HG02798 (cell line): ENCODE measurements at regions not wholly inside any gene's neighbourhood (a gene's known extent, or its start where the extent isn't known, plus 50 kb on each side); places are given as distances from the start of the nearest gene placed in this dataset.
"Not testable (repeated sequence)": the region's sequence is repeated elsewhere in the genome, so short reads cannot be mapped to it uniquely, and the experiment has no call there.

Experiments used
- ATAC-seq: cut with Tn5 transposase; IDR thresholded peaks from one replicate; pipeline ENCODE4 v1.9.1; 2021; ENCODE audit warnings: mild to moderate bottlenecking; ENCODE audit not compliant: unreplicated experiment, poor library complexity

GRCh38 chr5:71895546-71895945 is 176.5 kb downstream of the CARTPT start:
- no peak for ATAC-seq

- no peak for ATAC-seq
These were observed 180.8 kb downstream of the CARTPT start for GRCh38 chr5:71899865-71900342.

DNA sequence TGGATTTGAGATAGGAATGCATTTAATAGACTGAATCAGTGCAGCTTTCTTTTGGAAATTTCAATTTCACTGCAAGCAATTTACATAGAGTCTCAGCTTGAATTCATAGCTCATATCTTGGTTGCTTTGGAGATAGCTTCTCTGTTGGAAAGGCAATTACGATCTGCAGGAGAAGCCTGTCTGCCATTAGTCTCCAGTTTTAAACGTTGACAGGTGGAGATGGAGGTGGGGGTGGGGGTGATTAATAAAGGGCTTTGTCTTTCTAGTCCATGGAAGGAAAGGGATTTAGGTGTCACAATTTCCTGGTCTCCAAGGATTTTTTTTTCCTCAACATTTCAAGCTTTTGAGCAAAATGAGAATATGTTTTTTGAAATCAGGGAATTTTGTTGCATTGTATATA is 184.7 kb downstream of the CARTPT start:
- no peak for ATAC-seq

DNA sequence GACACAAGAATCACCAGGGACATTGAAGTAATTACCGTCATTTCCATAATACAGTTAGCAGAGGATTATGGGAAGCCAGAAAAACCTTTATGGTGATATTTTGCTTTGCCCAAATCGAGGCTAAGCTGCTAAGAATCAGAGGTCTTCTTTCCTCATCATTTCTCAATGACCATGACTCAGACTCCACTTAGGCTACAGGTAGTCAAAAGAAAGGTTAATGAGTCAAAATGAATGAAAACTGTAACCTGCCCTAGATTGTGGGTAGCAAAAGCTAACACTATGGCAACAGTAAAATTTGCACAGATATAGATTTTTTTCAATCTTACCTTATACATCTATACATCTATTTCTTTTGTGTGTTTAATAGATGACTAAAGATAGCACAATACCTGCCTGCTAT is 185.8 kb downstream of the CARTPT start:
- ATAC-seq: no peak

GRCh38 chr5:71905834-71906711 is 187.0 kb downstream of the CARTPT start:
- no peak for ATAC-seq

DNA sequence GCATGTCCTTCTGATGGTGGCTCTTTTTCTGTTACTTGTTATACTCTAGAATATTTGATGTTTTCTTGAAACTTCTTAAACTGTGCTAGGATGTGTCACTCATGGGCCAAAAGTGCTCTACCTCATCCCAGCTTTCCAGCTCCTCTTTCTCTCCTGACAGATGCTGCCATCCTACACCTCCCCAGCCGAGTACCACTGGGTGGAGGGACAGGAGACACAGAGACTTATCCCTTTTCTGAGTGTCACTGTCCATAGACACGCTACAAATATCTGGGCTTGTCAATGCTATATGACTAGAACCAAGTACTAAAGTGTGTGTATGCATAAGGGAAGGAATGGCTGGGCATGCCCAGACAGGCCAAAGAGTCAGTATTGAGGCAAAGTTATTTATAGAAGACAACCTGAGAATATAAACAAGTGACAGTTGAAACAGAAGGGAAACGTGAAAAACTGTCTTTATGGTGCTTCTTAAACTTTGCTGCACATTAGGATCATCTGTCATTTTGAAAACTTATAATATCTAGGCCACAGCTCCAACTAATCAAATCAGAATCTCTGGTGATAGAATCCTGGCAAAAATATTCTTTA is 188.0 kb downstream of the CARTPT start:
- ATAC-seq: peak; percentile 71

DNA sequence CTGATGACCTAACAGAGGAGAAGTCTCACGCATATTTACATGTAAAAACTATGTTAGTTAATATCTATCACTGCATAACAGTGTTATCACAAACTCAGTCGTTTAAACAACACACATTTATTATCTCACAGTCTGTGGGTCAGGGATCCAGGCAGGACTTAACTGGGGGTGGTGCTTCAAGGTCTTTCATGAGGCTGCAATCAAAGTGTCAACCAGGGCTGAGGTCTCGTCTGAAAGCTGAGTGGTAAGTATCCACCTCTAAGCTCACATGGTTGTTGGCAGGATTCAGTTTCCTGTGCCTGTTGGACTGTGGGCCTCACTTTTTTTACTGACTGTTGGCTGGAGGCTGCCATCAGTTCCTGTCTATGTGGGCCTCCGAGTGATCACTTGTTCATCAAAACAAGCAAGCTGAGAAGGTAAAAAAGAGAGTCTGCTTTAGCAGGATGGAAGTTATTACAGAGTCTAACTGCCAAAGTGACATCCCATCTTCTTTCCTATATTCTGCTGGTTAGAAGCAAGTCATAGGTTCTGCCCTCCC is 188.6 kb downstream of the CARTPT start:
- peak; percentile 32 for ATAC-seq

DNA sequence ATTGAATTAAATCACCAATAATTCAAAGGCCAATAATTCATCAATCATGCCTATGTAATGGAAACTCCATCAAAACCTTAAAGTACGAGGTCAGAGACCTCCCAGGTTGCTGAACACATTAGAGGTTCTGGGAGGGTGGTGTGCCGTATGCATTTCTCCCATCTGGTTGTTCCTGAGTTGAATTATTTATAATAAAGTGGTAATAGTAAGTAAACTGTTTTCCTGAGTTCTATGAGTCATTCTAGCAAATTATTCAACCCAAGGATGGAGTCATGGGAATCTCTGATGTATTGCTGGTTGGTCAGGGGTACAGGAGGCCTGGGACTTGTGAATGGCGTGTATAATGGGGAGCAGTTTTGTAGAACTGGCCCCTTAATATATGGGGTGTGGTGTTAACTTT is 191.7 kb downstream of the CARTPT start:
- ATAC-seq: no peak

- ATAC-seq: no peak
These were observed 192.9 kb downstream of the CARTPT start for GRCh38 chr5:71912021-71912420.

- ATAC-seq: no peak
These were observed 193.0 kb upstream of the MAP1B start for GRCh38 chr5:71914281-71914680.

- ATAC-seq: no peak
These were observed 184.6 kb upstream of the MAP1B start for GRCh38 chr5:71922584-71923106.

DNA sequence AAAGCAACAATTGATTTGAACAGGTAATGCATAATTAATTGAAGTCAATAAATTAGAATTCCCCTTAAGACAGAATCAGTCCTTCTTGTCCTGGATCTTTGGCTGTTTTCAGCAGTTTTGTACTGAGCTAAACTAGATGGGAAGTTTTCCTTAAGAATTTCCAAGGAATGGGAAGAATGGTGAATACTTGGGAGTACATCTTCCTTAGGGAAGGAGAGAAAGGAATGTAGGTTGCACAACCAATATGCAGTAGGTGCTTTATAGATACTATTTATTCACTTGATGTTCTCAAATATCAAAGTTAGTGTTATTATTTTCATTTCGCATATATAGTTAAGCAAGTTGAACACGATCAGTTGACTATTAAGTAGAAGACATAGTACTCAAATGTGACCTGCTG is 183.5 kb upstream of the MAP1B start:
- ATAC-seq: no peak

DNA sequence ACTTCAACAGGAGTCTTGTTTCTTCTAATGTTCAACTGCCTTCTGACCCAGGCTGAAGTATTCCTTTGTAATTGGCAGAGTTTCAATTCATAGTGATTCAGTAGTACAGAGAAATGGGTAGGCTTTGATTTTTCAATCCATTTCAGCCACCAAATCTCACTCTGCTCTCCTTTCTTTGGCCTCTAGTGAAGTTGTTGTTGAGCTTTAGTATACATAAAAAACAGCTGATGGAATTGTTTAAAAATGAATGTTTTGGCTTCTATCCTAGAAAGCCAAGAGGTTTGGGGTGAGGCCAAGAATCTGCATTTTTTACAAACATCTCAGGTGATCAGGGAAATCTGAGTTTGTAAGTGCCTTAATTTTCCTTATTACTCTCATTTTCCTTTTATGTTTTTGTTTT is 182.9 kb upstream of the MAP1B start:
- ATAC-seq: no peak

DNA sequence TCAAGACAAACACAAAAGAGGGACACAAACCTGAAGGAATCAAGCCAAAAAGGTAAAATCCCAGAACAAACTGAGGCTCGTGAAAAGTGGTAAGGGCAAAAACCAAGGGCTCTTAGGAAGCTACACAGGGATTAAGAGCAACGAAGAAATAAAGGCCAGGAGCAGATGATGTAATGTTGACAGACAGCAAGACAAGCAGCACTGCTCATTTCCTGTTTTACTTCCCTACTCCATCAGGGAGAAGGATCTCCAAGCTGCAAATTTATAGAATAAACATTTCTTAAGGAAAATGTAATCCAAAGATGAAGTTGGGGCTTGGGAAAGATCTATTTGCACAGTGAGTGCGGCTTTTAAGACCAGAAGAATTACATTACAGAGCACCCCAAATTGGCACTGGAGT is 182.3 kb upstream of the MAP1B start:
- no peak for ATAC-seq

- ATAC-seq: no peak
These were observed 181.6 kb upstream of the MAP1B start for GRCh38 chr5:71925608-71926091.

DNA sequence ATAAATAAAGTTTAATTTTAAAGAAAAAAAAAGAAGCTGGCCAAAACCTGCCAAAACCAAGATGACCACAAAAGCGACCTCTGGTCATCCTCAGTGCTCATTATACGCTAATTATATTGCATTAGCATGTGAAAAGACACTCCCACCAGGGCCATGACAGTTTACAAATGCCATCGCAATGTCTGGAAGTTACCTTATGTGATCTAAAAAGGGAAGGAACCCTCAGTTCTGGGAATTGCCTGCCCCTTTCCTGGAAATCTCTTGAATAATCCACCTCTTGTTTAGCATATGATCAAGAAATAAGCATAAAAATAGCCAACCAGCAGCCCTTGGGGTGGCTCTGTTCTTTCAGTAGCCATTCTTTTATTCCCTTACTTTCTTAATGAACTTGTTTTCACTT is 178.3 kb upstream of the MAP1B start:
- ATAC-seq: no peak

DNA sequence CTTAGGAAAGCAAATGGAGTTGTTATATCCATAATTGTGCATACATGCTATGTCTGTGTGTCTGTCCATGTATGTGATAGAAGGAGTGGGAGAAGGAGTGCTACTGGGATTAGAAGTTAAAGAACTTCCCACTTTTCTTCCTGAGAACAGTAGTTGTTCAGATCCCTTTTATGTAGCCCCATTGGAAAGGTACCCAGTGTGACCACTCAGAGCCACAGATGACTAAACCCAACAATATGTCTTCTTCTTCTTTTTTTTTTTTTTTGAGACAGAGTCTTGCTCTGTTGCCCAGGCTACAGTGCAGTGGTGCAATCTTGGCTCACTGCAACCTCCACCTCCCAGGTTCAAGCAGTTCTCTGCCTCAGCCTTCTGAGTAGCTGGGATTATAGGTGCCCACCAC is 176.7 kb upstream of the MAP1B start:
- not testable (repeated sequence) for ATAC-seq

DNA sequence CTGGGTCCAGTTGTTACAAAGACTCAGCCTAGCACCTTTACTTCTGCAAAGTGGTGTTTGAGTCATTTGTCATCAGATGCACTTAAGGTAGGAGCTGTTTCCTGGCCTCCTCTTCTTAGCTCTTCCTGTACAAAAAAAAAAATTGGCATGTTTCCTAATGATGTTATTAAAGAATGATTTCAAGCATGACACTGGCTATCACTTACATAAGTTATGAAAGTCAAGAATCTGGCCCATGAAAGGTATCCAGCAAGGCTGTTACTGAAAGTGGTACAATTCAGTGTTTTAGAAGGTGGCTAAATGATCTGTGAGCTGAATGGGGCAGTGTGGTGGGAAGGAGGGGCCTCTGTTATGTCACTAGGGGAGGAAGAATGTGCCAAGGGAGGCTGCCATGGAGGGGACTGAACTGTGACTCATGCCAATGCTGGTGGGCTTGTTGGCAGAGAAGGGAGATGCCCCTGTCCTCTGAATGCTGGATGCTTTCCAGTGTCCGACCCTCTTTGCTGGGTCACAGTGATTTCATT is 175.1 kb upstream of the MAP1B start:
- no peak for ATAC-seq

GRCh38 chr5:71932655-71933338 is 174.5 kb upstream of the MAP1B start:
- ATAC-seq: no peak

DNA sequence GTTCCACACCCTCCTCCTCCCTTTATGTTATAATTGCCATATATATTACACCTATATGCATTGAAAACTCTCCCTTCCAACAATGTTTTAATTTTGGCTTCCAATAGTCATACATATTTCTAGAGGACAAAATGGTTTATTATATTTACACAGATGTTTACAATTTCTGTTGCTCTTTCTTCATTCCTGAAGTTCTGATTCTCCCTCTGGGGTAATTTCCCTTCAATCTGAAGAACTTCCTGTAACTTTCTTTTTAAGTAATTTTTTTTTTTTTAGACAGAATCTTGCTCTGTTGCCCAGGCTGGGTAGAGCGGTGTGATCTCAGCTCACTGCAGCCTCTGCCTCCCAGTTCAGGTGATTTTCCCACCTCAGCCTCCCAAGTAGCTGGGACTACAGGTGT is 173.0 kb upstream of the MAP1B start:
- ATAC-seq: no peak
